Nephron (organoid): ENCODE measurements at regions not wholly inside any gene's neighbourhood (a gene's known extent, or its start where the extent isn't known, plus 50 kb on each side); places are given as distances from the start of the nearest gene placed in this dataset.
"Not testable (repeated sequence)": the region's sequence is repeated elsewhere in the genome, so short reads cannot be mapped to it uniquely, and the experiment has no call there.

Experiments used
- H3K27ac Mint-ChIP-seq, 3 experiments: 2 replicates each; pipeline ENCODE4 v1.8.0; 2020; ENCODE audit warnings: mixed read lengths in 3 of 3, mild to moderate bottlenecking in 2 of 3, moderate library complexity in 1 of 3
- H3K27me3 Mint-ChIP-seq: 2 replicates; pipeline ENCODE4 v1.8.0; 2021; ENCODE audit warnings: low read depth, mild to moderate bottlenecking, moderate library complexity, mixed read lengths
- H3K36me3 Mint-ChIP-seq: 2 replicates; pipeline ENCODE4 v1.8.0; 2020; ENCODE audit warnings: low read depth, mixed read lengths
- H3K4me1 Mint-ChIP-seq: 2 replicates; pipeline ENCODE4 v1.8.0; 2020; ENCODE audit warnings: mixed read lengths
- H3K4me3 Mint-ChIP-seq, 3 experiments: 2 replicates each; pipeline ENCODE4 v1.8.0; 2020; ENCODE audit warnings: mild to moderate bottlenecking in 3 of 3, mixed read lengths in 3 of 3, moderate library complexity in 2 of 3
- H3K9me3 Mint-ChIP-seq: 2 replicates; pipeline ENCODE4 v1.8.0; 2020; ENCODE audit warnings: mixed read lengths
- TF ChIP-seq, protein P1 (sequence below), 3 experiments: fragments of 200-600 bp; sonication (generic); IDR thresholded peaks; one replicate each; pipeline ENCODE4 v1.5.0; 2021; ENCODE audit warnings: antibody characterized with exemption in 3 of 3; ENCODE audit not compliant: unreplicated experiment in 3 of 3

DNA sequence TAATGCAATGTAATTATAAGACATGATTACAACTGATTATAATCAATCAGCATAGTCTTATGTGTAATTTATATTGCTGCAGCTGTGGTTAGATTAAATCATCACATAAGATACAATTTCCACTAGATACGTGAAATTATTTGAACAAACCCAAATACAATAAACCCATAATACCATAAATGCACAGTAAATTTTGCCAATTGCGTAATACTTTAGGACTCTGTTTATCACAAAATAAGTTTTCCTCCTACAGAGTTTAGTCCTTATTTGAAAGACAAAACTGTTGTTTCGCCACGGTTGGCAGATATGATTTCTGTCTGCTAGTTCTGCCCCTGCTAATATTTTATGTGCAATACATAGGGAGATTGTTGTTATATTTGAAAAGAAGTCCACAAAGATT lies 895.9 kb upstream of the ADGRL4 start:
- H3K27me3 Mint-ChIP-seq = no peaks in the 10 kb centered on the region
- H3K27ac Mint-ChIP-seq = no peak overlapping the region
- TF ChIP-seq, protein P1, sequence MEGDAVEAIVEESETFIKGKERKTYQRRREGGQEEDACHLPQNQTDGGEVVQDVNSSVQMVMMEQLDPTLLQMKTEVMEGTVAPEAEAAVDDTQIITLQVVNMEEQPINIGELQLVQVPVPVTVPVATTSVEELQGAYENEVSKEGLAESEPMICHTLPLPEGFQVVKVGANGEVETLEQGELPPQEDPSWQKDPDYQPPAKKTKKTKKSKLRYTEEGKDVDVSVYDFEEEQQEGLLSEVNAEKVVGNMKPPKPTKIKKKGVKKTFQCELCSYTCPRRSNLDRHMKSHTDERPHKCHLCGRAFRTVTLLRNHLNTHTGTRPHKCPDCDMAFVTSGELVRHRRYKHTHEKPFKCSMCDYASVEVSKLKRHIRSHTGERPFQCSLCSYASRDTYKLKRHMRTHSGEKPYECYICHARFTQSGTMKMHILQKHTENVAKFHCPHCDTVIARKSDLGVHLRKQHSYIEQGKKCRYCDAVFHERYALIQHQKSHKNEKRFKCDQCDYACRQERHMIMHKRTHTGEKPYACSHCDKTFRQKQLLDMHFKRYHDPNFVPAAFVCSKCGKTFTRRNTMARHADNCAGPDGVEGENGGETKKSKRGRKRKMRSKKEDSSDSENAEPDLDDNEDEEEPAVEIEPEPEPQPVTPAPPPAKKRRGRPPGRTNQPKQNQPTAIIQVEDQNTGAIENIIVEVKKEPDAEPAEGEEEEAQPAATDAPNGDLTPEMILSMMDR (IDR thresholded peaks at IDR 0.05; ENCODE audit: unreplicated experiment in 3 of 3) = no peak
- peaks cover 11% of the 10 kb centered on the region for H3K4me1 Mint-ChIP-seq
- H3K9me3 Mint-ChIP-seq = peaks cover 16% of the 10 kb centered on the region
- H3K4me3 Mint-ChIP-seq = no peak overlapping the region
- no peaks in the 10 kb centered on the region for H3K36me3 Mint-ChIP-seq

- H3K36me3 Mint-ChIP-seq = no peaks in the 10 kb centered on the region
- H3K27me3 Mint-ChIP-seq = no peaks in the 10 kb centered on the region
- H3K27ac Mint-ChIP-seq = no peak overlapping the region
- H3K4me1 Mint-ChIP-seq = peaks cover 11% of the 10 kb centered on the region
- H3K4me3 Mint-ChIP-seq = no peak overlapping the region
- peaks cover 6% of the 10 kb centered on the region for H3K9me3 Mint-ChIP-seq
- TF ChIP-seq, protein P1 (IDR thresholded peaks at IDR 0.05; ENCODE audit: unreplicated experiment in 3 of 3) = no peak
Measured at GRCh38 chr1:79899914-79900313, 893.4 kb upstream of the ADGRL4 start.

- Mint-ChIP-seq H3K9me3 (peaks cover 15% of the 10 kb centered on the region), H3K4me1 (no peaks in the 10 kb centered on the region), H3K27me3 (no peaks in the 10 kb centered on the region), H3K36me3 (peaks cover 4% of the 10 kb centered on the region), H3K27ac (no peak overlapping the region), H3K4me3 (no peak overlapping the region)
- TF ChIP-seq, protein P1 (IDR thresholded peaks at IDR 0.05; ENCODE audit: unreplicated experiment in 3 of 3) = no peak
Measured at GRCh38 chr1:79896140-79896539, 889.6 kb upstream of the ADGRL4 start.

GRCh38 chr1:79895573-79895972 lies 889.0 kb upstream of the ADGRL4 start:
- Mint-ChIP-seq H3K36me3 (peaks cover 4% of the 10 kb centered on the region), H3K4me3 (no peak overlapping the region), H3K27me3 (no peaks in the 10 kb centered on the region), H3K9me3 (peaks cover 21% of the 10 kb centered on the region), H3K4me1 (no peaks in the 10 kb centered on the region), H3K27ac (no peak overlapping the region)
- TF ChIP-seq, protein P1 (IDR thresholded peaks at IDR 0.05; ENCODE audit: unreplicated experiment in 3 of 3) = no peak

DNA sequence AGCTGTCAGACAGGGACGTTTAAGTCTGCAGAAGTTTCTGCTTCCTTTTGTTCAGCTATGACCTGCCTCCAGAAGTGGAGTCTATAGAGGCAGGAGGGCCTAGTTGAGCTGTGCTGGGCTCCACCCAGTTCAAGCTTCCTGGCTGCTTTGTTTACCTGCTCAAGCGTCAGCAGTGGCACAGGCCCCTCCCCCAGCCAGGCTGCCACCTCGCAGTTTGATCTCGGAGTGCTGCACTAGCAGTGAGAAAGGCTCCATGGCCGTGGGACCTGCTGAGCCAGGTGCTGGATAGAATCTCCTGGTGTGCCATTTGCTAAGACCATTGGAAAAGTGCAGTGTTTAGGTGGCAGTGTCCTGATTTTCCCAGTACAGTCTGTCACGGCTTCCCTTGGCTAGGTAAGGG lies 887.6 kb upstream of the ADGRL4 start:
- not testable (repeated sequence) for H3K27ac Mint-ChIP-seq, H3K36me3 Mint-ChIP-seq, H3K4me1 Mint-ChIP-seq, H3K27me3 Mint-ChIP-seq, H3K4me3 Mint-ChIP-seq
- H3K9me3 Mint-ChIP-seq = peaks cover 30% of the 10 kb centered on the region

- Mint-ChIP-seq H3K27me3 (no peaks in the 10 kb centered on the region), H3K36me3 (no peaks in the 10 kb centered on the region), H3K27ac (no peak overlapping the region), H3K9me3 (peaks cover 42% of the 10 kb centered on the region), H3K4me3 (no peak overlapping the region), H3K4me1 (no peaks in the 10 kb centered on the region)
- TF ChIP-seq, protein P1 (IDR thresholded peaks at IDR 0.05; ENCODE audit: unreplicated experiment in 3 of 3) = no peak
Measured at GRCh38 chr1:79887059-79887458, 880.5 kb upstream of the ADGRL4 start.
